HPDE6-E6E7 (cell line): ENCODE measurements at regions not wholly inside any gene's neighbourhood (a gene's known extent, or its start where the extent isn't known, plus 50 kb on each side); places are given as distances from the start of the nearest gene placed in this dataset.
"Not testable (repeated sequence)": the region's sequence is repeated elsewhere in the genome, so short reads cannot be mapped to it uniquely, and the experiment has no call there.

Experiments
- DNase-seq: peaks from one replicate; pipeline ENCODE4 v3.0.0; 2011; ENCODE audit warnings: missing footprints; ENCODE audit errors: extremely low spot score

GRCh38 chr4:106524772-106525171, 156.2 kb upstream of the GIMD1 start:
- not testable (repeated sequence) for DNase-seq

GRCh38 chr4:106522839-106523238, 154.3 kb upstream of the GIMD1 start:
- no peak for DNase-seq

- DNase-seq = no peak
Observed at GRCh38 chr4:106512706-106513105, 144.1 kb upstream of the GIMD1 start.

- DNase-seq = no peak
Observed at GRCh38 chr4:106507440-106507839, 138.9 kb upstream of the GIMD1 start.

GRCh38 chr4:106503116-106504050, 134.8 kb upstream of the GIMD1 start:
- no peak for DNase-seq

GRCh38 chr4:106502106-106502699, 133.6 kb upstream of the GIMD1 start:
- DNase-seq = peak; percentile 49

GRCh38 chr4:106497271-106497670, 128.7 kb upstream of the GIMD1 start:
- no peak for DNase-seq

- no peak for DNase-seq
Observed at GRCh38 chr4:106496061-106496460, 127.5 kb upstream of the GIMD1 start.

- no peak for DNase-seq
Observed at GRCh38 chr4:106495476-106495875, 126.9 kb upstream of the GIMD1 start.

- no peak for DNase-seq
Observed at GRCh38 chr4:106494066-106494465, 125.5 kb upstream of the GIMD1 start.

GRCh38 chr4:106493086-106493485, 124.5 kb upstream of the GIMD1 start:
- no peak for DNase-seq

- DNase-seq = no peak
Observed at GRCh38 chr4:106486533-106486932, 118.0 kb upstream of the GIMD1 start.

GRCh38 chr4:106481801-106482200, 113.2 kb upstream of the GIMD1 start:
- DNase-seq = no peak

GRCh38 chr4:106478152-106478551, 109.6 kb upstream of the GIMD1 start:
- no peak for DNase-seq

- no peak for DNase-seq
Observed at GRCh38 chr4:106476741-106477140, 108.2 kb upstream of the GIMD1 start.

- DNase-seq = no peak
Observed at GRCh38 chr4:106473515-106473914, 104.9 kb upstream of the GIMD1 start.

- no peak for DNase-seq
Observed at GRCh38 chr4:106471151-106471550, 102.6 kb upstream of the GIMD1 start.

- no peak for DNase-seq
Observed at GRCh38 chr4:106463622-106464021, 95.0 kb upstream of the GIMD1 start.

GRCh38 chr4:106454581-106454980, 86.0 kb upstream of the GIMD1 start:
- no peak for DNase-seq

- no peak for DNase-seq
Observed at GRCh38 chr4:106454021-106454420, 85.4 kb upstream of the GIMD1 start.

- no peak for DNase-seq
Observed at GRCh38 chr4:106451091-106451490, 82.5 kb upstream of the GIMD1 start.

- no peak for DNase-seq
Observed at GRCh38 chr4:106450249-106450648, 81.7 kb upstream of the GIMD1 start.

GRCh38 chr4:106444557-106444956, 76.0 kb upstream of the GIMD1 start:
- DNase-seq = no peak
